ENCODE measurements at regions not wholly inside any gene's neighbourhood (a gene's known extent, or its start where the extent isn't known, plus 50 kb on each side); places are given as distances from the start of the nearest gene placed in this dataset.

- no peak overlapping the region for H3K4me3 ChIP-seq (replicated peaks; ENCODE audit: low read depth, low read length)
- no peak for DNase-seq (ENCODE audit: extremely low read depth, low read depth)
- TF ChIP-seq CTCF (IDR thresholded peaks at IDR 0.05; ENCODE audit: low read depth, low read length, missing control alignments), result no peak
These were observed 198.5 kb upstream of the FMN2 start for GRCh38 chr1:239893127-239893731.

GRCh38 chr1:239896569-239896968 is 195.1 kb upstream of the FMN2 start:
- no peak overlapping the region for H3K4me3 ChIP-seq (replicated peaks; ENCODE audit: low read depth, low read length)
- TF ChIP-seq CTCF (IDR thresholded peaks at IDR 0.05; ENCODE audit: low read depth, low read length, missing control alignments), result no peak
- DNase-seq (ENCODE audit: extremely low read depth, low read depth), result no peak

GRCh38 chr1:239896980-239897379 is 194.7 kb upstream of the FMN2 start:
- no peak for TF ChIP-seq CTCF (IDR thresholded peaks at IDR 0.05; ENCODE audit: low read depth, low read length, missing control alignments)
- DNase-seq (ENCODE audit: extremely low read depth, low read depth), result no peak
- no peak overlapping the region for H3K4me3 ChIP-seq (replicated peaks; ENCODE audit: low read depth, low read length)

GRCh38 chr1:239897458-239897857 is 194.2 kb upstream of the FMN2 start:
- no peak for TF ChIP-seq CTCF (IDR thresholded peaks at IDR 0.05; ENCODE audit: low read depth, low read length, missing control alignments)
- H3K4me3 ChIP-seq (replicated peaks; ENCODE audit: low read depth, low read length), result no peak overlapping the region
- no peak for DNase-seq (ENCODE audit: extremely low read depth, low read depth)

GRCh38 chr1:239898062-239898730 is 193.5 kb upstream of the FMN2 start:
- H3K4me3 ChIP-seq (replicated peaks; ENCODE audit: low read depth, low read length), result no peak overlapping the region
- DNase-seq (ENCODE audit: extremely low read depth, low read depth), result peak; percentile 62
- TF ChIP-seq CTCF (IDR thresholded peaks at IDR 0.05; ENCODE audit: low read depth, low read length, missing control alignments), result peak; percentile 88

- H3K4me3 ChIP-seq (replicated peaks; ENCODE audit: low read depth, low read length), result no peak overlapping the region
These were observed 191.9 kb upstream of the FMN2 start for GRCh38 chr1:239899747-239900146.

More at GRCh38 chr1:239899747-239900146, 191.9 kb upstream of the FMN2 start:
- no peak for DNase-seq (ENCODE audit: extremely low read depth, low read depth)
- TF ChIP-seq CTCF (IDR thresholded peaks at IDR 0.05; ENCODE audit: low read depth, low read length, missing control alignments), result no peak

Data from HFF-Myc (cell line).